Astrocyte (in vitro differentiated cells and primary cell): ENCODE measurements at regions not wholly inside any gene's neighbourhood (a gene's known extent, or its start where the extent isn't known, plus 50 kb on each side); places are given as distances from the start of the nearest gene placed in this dataset.

ENCODE experiments used
- CTCF ChIP-seq: IDR thresholded peaks from 2 replicates; pipeline ENCODE4 v1.5.1; 2011; ENCODE audit warnings: low read depth, mild to moderate bottlenecking, inconsistent platforms, low read length, moderate library complexity; ENCODE audit not compliant: insufficient read depth
- EZH2 ChIP-seq: IDR thresholded peaks from 2 replicates; pipeline ENCODE4 v1.6.1; 2012; ENCODE audit warnings: mild to moderate bottlenecking, low read length, inconsistent platforms; ENCODE audit not compliant: insufficient read depth

GRCh38 chr14:53619691-53620231 is 336.9 kb downstream of the BMP4 start:
- no peak for TF ChIP-seq CTCF
- no peak for TF ChIP-seq EZH2
